Chondrocyte (in vitro differentiated cells): ENCODE measurements at regions not wholly inside any gene's neighbourhood (a gene's known extent, or its start where the extent isn't known, plus 50 kb on each side); places are given as distances from the start of the nearest gene placed in this dataset.
A peak's percentile ranks its signal among the peaks of the same experiment; 100 is the strongest.

Source experiments
- DNase-seq: peaks from one replicate; pipeline ENCODE4 v3.0.0; 2021; ENCODE audit warnings: mixed read lengths, low spot score
- H3K27ac Mint-ChIP-seq: one replicate; pipeline ENCODE4 v1.8.0; 2021; ENCODE audit warnings: mild to moderate bottlenecking, moderate library complexity, mixed read lengths; ENCODE audit not compliant: unreplicated experiment
- H3K27me3 Mint-ChIP-seq: 2 replicates; pipeline ENCODE4 v1.8.0; 2021; ENCODE audit warnings: low read depth, mixed read lengths
- H3K36me3 Mint-ChIP-seq: 2 replicates; pipeline ENCODE4 v1.8.0; 2021; ENCODE audit warnings: low read depth, mixed read lengths
- H3K4me1 Mint-ChIP-seq: 2 replicates; pipeline ENCODE4 v1.8.0; 2021; ENCODE audit warnings: low read depth, mild to moderate bottlenecking, mixed read lengths
- H3K4me3 Mint-ChIP-seq: one replicate; pipeline ENCODE4 v1.8.0; 2021; ENCODE audit warnings: mild to moderate bottlenecking, moderate library complexity, mixed read lengths; ENCODE audit not compliant: unreplicated experiment
- H3K9me3 Mint-ChIP-seq: 2 replicates; pipeline ENCODE4 v1.8.0; 2021; ENCODE audit warnings: low read depth, mixed read lengths
- CTCF ChIP-seq: fragments of 200-600 bp; sonication (generic); IDR thresholded peaks from 2 replicates; pipeline ENCODE4 v1.5.0; 2021; ENCODE audit warnings: antibody characterized with exemption, mild to moderate bottlenecking, moderate library complexity

- no peak overlapping the region for H3K27ac Mint-ChIP-seq
- no peaks in the 10 kb centered on the region for H3K9me3 Mint-ChIP-seq
- no peak for TF ChIP-seq CTCF
- H3K4me1 Mint-ChIP-seq = no peaks in the 10 kb centered on the region
- peaks cover 20% of the 10 kb centered on the region for H3K27me3 Mint-ChIP-seq
- H3K36me3 Mint-ChIP-seq = no peaks in the 10 kb centered on the region
- no peak for DNase-seq
- H3K4me3 Mint-ChIP-seq = no peak overlapping the region
Measured at GRCh38 chr5:99724732-99725290, 796.0 kb upstream of the CHD1 start.

GRCh38 chr5:99721506-99721905 lies 792.7 kb upstream of the CHD1 start:
- no peaks in the 10 kb centered on the region for H3K4me1 Mint-ChIP-seq
- no peak for DNase-seq
- no peak for TF ChIP-seq CTCF
- no peaks in the 10 kb centered on the region for H3K9me3 Mint-ChIP-seq
- peaks cover 20% of the 10 kb centered on the region for H3K27me3 Mint-ChIP-seq
- H3K27ac Mint-ChIP-seq = no peak overlapping the region
- H3K36me3 Mint-ChIP-seq = no peaks in the 10 kb centered on the region
- H3K4me3 Mint-ChIP-seq = no peak overlapping the region

- peak; percentile 23 for TF ChIP-seq CTCF
- Mint-ChIP-seq H3K4me3 (no peak overlapping the region), H3K27me3 (peaks cover 9% of the 10 kb centered on the region), H3K9me3 (peaks cover 7% of the 10 kb centered on the region), H3K4me1 (no peaks in the 10 kb centered on the region), H3K36me3 (no peaks in the 10 kb centered on the region), H3K27ac (no peak overlapping the region)
- DNase-seq = no peak
Measured at GRCh38 chr5:99715921-99716320, 787.1 kb upstream of the CHD1 start.

GRCh38 chr5:99706160-99706559 lies 777.4 kb upstream of the CHD1 start:
- DNase-seq = no peak
- no peaks in the 10 kb centered on the region for H3K4me1 Mint-ChIP-seq
- no peak overlapping the region for H3K27ac Mint-ChIP-seq
- no peak overlapping the region for H3K4me3 Mint-ChIP-seq
- TF ChIP-seq CTCF = no peak
- H3K27me3 Mint-ChIP-seq = no peaks in the 10 kb centered on the region
- H3K9me3 Mint-ChIP-seq = peaks cover 3% of the 10 kb centered on the region
- H3K36me3 Mint-ChIP-seq = no peaks in the 10 kb centered on the region

GRCh38 chr5:99702565-99702964 lies 773.8 kb upstream of the CHD1 start:
- H3K9me3 Mint-ChIP-seq = no peaks in the 10 kb centered on the region
- H3K27me3 Mint-ChIP-seq = peaks cover 4% of the 10 kb centered on the region
- no peak for DNase-seq
- H3K36me3 Mint-ChIP-seq = no peaks in the 10 kb centered on the region
- no peaks in the 10 kb centered on the region for H3K4me1 Mint-ChIP-seq
- no peak overlapping the region for H3K4me3 Mint-ChIP-seq
- TF ChIP-seq CTCF = no peak
- no peak overlapping the region for H3K27ac Mint-ChIP-seq
